K562 (cell line): ENCODE measurements at regions not wholly inside any gene's neighbourhood (a gene's known extent, or its start where the extent isn't known, plus 50 kb on each side); places are given as distances from the start of the nearest gene placed in this dataset.
A peak's percentile ranks its signal among the peaks of the same experiment; 100 is the strongest.

ENCODE experiments used
- ARID3A ChIP-seq: IDR thresholded peaks from 2 replicates; pipeline ENCODE4 v1.6.1; 2012; ENCODE audit warnings: low read depth, low read length, improper control_type of control experiment, borderline replicate concordance
- CTCF ChIP-seq, 3 experiments: IDR thresholded peaks in 2 of 3; conservative IDR thresholded peaks in 1 of 3; 2 replicates each; pipeline ENCODE4 v1.5.1; 2011 to 2012; ENCODE audit warnings: low read length in 3 of 3, mild to moderate bottlenecking in 3 of 3, control low read depth in 2 of 3, improper control_type of control experiment in 1 of 3, inconsistent platforms in 1 of 3, low read depth in 1 of 3, mixed read lengths in 1 of 3, moderate library complexity in 1 of 3; ENCODE audit not compliant: insufficient read depth in 2 of 3
- ESRRA ChIP-seq: fragments of 450-650 bp; IDR thresholded peaks from 2 replicates; pipeline ENCODE4 v1.6.1; 2014; ENCODE audit warnings: low read depth, mild to moderate bottlenecking, moderate library complexity, borderline replicate concordance
- FOXO4 ChIP-seq: fragments of 450-650 bp; formaldehyde crosslinking; IDR thresholded peaks from 2 replicates; pipeline ENCODE4 v1.4.0; 2020; ENCODE audit warnings: mild to moderate bottlenecking, moderate library complexity
- SMARCE1 ChIP-seq: fragments of 450-650 bp; IDR thresholded peaks from 2 replicates; pipeline ENCODE4 v1.7.1; 2016; ENCODE audit warnings: mild to moderate bottlenecking
- ZBTB2 ChIP-seq: fragments of 450-650 bp; IDR thresholded peaks from 2 replicates; pipeline ENCODE4 v1.6.1; 2016; ENCODE audit warnings: antibody characterized with exemption
- ZNF384 ChIP-seq: IDR thresholded peaks from 2 replicates; pipeline ENCODE4 v1.6.1; 2012; ENCODE audit warnings: low read depth, low read length, improper control_type of control experiment

GRCh38 chr12:113622410-113622809 is 150.7 kb upstream of the LHX5 start:
- TF ChIP-seq ARID3A, result no peak
- no peak for TF ChIP-seq SMARCE1
- TF ChIP-seq ESRRA, result no peak
- no peak for TF ChIP-seq ZBTB2
- no peak for TF ChIP-seq FOXO4 (CRISPR knock-in tag)
- peak in 2 of 3 experiments; percentile 8 to 15; a peak in 1 of 6 replicates for TF ChIP-seq CTCF (IDR thresholded peaks at IDR 0.05 in 2 of 3, conservative IDR thresholded peaks at IDR 0.05 in 1 of 3; ENCODE audit: insufficient read depth in 2 of 3, low read depth in 1 of 3, low read length in 3 of 3)
- no peak for TF ChIP-seq ZNF384
